Right atrium auricular region (tissue), 2 donors: ENCODE measurements at regions not wholly inside any gene's neighbourhood (a gene's known extent, or its start where the extent isn't known, plus 50 kb on each side); places are given as distances from the start of the nearest gene placed in this dataset.
A peak's percentile ranks its signal among the peaks of the same experiment; 100 is the strongest.
"Not testable (repeated sequence)": the region's sequence is repeated elsewhere in the genome, so short reads cannot be mapped to it uniquely, and the experiment has no call there.

Experiments used
- DNase-seq: peaks from one replicate; pipeline ENCODE4 v3.0.0-alpha.2; 2019; ENCODE audit warnings: low spot score
- H3K27ac ChIP-seq, 2 donors: fragments of 200-600 bp; sonication (generic); 1 replicate in 1 of 2; 2 replicates in 1 of 2; pipeline ENCODE4 v1.5.1; 2016 to 2019
- H3K27me3 ChIP-seq, 2 donors: fragments of 200-600 bp; sonication (generic); one replicate each; pipeline versions ENCODE4 v1.5.1 to v1.6.0; 2017 to 2019
- H3K36me3 ChIP-seq: fragments of 200-600 bp; sonication (generic); one replicate; pipeline ENCODE4 v1.5.1; 2016
- H3K4me1 ChIP-seq, 2 donors: fragments of 200-600 bp; sonication (generic); one replicate each; pipeline versions ENCODE4 v1.5.1 to v1.6.0; 2017 to 2019
- H3K4me3 ChIP-seq, 2 donors: fragments of 200-600 bp; sonication (generic); 1 replicate in 1 of 2; 2 replicates in 1 of 2; pipeline ENCODE4 v1.5.1; 2017 to 2019; ENCODE audit warnings: mild to moderate bottlenecking in 1 of 2, moderate library complexity in 1 of 2
- H3K9me3 ChIP-seq, 2 donors: fragments of 200-600 bp; sonication (generic); one replicate each; pipeline ENCODE4 v1.5.1; 2019

DNA sequence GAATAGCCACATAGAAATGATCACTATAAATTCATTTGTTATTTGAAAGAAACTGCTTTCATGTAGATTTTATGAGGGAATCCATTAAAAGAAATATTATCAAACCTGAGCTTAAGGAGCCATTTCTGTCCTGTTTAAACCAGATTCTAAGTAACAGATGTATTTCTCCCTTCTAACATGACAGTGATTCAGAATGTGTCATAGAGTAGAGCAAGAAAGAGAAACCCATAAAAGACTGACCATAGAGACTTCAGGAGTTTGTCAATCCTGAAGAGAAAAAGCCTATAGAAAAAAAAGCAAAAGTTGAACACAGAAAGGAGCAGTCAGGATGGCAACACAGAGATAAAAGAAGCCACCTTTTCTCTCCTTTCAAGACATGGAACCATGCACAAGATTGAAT, 390.6 kb downstream of the PRIM2 start:
- not testable (repeated sequence) for H3K36me3 ChIP-seq, H3K27me3 ChIP-seq, H3K9me3 ChIP-seq, DNase-seq, H3K4me3 ChIP-seq, H3K27ac ChIP-seq, H3K4me1 ChIP-seq

DNA sequence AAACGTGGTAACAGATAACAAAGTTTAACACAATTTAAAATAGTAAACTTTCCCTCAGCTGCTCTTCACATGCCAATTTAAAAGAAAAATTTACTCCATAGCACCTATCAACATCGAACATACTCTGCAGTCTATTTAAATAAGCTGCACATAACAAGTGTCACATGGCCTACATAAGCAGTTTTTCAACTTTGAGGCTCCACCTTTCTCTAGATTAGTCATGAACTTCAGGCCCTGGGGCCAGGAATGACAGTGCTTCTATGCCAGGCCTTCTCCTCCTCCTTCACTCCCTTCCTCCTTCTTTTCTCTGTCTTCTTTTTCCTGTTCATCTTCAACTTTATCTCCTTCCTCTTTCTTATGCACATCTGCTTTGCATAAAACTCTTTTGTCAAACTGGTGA, 405.1 kb downstream of the PRIM2 start:
- H3K4me3 ChIP-seq, H3K4me1 ChIP-seq, H3K36me3 ChIP-seq, DNase-seq, H3K27me3 ChIP-seq, H3K27ac ChIP-seq, H3K9me3 ChIP-seq: not testable (repeated sequence)

- H3K36me3 ChIP-seq, DNase-seq, H3K4me3 ChIP-seq, H3K9me3 ChIP-seq, H3K27ac ChIP-seq, H3K27me3 ChIP-seq, H3K4me1 ChIP-seq: not testable (repeated sequence)
Measured at GRCh38 chr6:57723815-57724401, 406.5 kb downstream of the PRIM2 start.

GRCh38 chr6:57729407-57729806, 412.0 kb downstream of the PRIM2 start:
- not testable (repeated sequence) for H3K27me3 ChIP-seq, DNase-seq, H3K36me3 ChIP-seq, H3K4me3 ChIP-seq, H3K27ac ChIP-seq, H3K9me3 ChIP-seq, H3K4me1 ChIP-seq

DNA sequence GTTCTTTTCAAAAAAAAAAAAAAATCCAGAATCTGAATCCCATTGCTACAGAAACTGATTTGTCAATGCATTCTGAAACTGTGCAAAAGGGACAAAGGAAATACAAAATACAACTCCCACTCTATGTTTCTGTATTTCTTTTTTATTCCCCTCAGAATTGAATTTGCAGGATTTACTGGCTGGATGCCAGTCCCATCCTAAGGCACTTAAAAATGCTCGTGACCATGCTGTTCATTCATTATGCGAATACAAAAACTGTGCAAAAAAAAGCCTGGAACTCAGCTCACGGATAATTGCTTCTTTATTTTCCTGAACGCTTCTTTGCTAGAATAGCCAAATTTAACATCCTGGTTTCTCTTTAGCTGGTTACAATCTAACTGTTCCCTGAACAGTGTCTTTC, 413.3 kb downstream of the PRIM2 start:
- not testable (repeated sequence) for H3K4me3 ChIP-seq, DNase-seq, H3K27me3 ChIP-seq, H3K9me3 ChIP-seq, H3K27ac ChIP-seq, H3K36me3 ChIP-seq, H3K4me1 ChIP-seq

DNA sequence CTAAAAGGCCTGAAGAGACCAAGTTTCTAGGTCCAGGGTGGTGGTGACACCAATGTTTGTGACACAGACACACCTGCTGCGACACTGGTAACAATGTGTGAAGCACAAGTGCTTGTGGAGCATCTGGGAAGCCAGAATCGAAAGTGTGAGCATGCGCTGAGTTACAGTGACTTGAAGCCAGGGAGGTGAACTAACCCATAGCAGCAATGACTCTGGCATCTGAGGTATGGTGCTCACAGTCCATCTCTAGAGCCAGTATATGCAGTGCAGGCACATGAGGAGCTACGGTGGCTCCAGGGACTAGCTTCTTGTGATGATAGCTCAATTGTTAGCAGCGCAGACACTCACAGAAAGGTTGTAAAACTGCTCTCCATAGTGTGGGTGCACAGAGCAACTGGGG, 430.3 kb downstream of the PRIM2 start:
- not testable (repeated sequence) for H3K27me3 ChIP-seq, H3K4me1 ChIP-seq, H3K9me3 ChIP-seq, H3K4me3 ChIP-seq, H3K27ac ChIP-seq, DNase-seq, H3K36me3 ChIP-seq

DNA sequence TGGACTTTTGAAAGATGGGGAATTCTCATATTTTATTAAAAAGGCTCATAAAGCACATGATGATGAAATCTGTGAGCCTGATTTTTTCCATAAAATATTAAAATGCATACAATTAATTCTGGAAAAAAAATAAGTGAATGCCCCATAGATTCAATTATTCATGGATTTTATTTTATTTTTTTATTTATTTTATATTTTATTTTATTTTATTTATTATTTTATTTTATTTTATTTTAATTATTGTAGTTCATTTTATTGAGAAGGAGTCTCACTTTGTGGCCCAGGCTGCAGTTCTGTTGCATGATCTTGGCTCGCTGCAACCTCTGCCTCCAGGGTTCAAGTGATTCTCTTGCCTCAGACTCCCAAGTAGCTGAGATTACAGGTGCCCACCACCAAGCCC, 442.4 kb downstream of the PRIM2 start:
- H3K4me3 ChIP-seq, H3K36me3 ChIP-seq, H3K4me1 ChIP-seq, DNase-seq, H3K27me3 ChIP-seq, H3K9me3 ChIP-seq, H3K27ac ChIP-seq: not testable (repeated sequence)

- not testable (repeated sequence) for H3K4me3 ChIP-seq, H3K27me3 ChIP-seq, H3K27ac ChIP-seq, DNase-seq, H3K36me3 ChIP-seq, H3K9me3 ChIP-seq, H3K4me1 ChIP-seq
Measured at GRCh38 chr6:57792720-57793397, 475.4 kb downstream of the PRIM2 start.

DNA sequence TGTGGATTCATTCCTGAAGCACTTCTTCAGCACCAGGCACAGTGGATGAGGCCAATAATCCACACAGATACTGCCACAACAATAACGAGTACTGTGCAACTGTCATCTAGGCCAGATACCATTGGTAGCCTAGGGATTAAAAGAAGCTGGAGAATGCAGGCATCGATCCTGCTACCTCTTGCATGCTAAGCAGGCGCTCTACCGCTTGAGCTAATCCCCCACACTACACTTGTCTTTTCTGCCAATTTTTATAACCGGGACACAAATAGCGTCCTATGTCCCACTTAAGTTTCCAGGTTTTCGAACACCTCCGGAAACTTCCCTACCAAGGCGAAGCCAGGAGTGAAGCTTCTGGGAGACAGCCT, 475.9 kb downstream of the PRIM2 start:
- not testable (repeated sequence) for H3K27me3 ChIP-seq, H3K4me3 ChIP-seq, H3K36me3 ChIP-seq, H3K9me3 ChIP-seq, H3K27ac ChIP-seq, H3K4me1 ChIP-seq, DNase-seq

- H3K27ac ChIP-seq, H3K36me3 ChIP-seq, DNase-seq, H3K27me3 ChIP-seq, H3K9me3 ChIP-seq, H3K4me1 ChIP-seq: not testable (repeated sequence)
- H3K4me3 ChIP-seq = peak overlapping the region in 1 of 2 donors; percentile 11
Measured at GRCh38 chr6:57799703-57800479, 482.5 kb downstream of the PRIM2 start.

- not testable (repeated sequence) for H3K4me3 ChIP-seq, DNase-seq, H3K9me3 ChIP-seq, H3K27ac ChIP-seq, H3K36me3 ChIP-seq, H3K27me3 ChIP-seq, H3K4me1 ChIP-seq
Measured at GRCh38 chr6:57808581-57808980, 491.2 kb downstream of the PRIM2 start.

- not testable (repeated sequence) for H3K27me3 ChIP-seq, H3K4me3 ChIP-seq, H3K4me1 ChIP-seq
Measured at GRCh38 chr6:57809454-57809853, 492.0 kb downstream of the PRIM2 start.

DNA sequence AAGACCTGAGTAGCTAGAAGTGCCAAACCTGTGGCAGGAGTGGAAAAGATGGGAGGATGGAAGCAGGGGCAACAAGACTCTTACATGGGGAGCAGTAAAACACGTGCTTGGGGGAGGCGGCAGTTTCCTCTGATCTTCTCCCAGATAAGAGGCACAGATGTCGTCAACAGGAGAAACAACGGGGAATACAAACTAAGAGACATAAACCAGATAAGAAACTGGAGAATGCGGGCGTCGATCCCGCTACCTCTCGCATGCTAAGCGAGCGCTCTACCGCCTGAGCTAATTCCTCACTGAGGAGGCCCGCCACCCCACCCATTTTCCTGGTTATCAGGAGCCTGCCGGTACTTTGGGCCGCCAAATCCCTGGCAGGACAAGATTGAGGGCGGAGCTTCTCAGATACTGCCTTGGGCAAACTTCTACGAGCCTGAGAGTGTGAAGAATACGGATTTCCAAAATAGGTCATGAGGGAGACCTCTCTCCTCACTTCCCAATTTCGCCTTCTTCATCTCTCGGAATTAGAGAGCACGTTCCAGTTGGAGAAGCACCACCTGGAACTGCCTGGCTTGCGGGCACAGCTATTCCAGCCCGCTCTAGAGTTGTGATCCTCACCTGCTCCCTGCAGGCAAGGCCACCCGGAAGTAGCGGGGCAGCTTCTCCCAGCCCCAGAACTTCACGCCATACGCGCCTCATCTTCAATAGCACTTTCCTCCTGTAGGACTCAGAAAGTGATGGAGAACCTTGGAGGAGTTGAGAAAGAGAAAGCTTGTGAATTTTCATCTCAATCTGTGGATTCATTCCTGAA, 496.0 kb downstream of the PRIM2 start:
- not testable (repeated sequence) for H3K27ac ChIP-seq, DNase-seq, H3K4me3 ChIP-seq, H3K36me3 ChIP-seq, H3K9me3 ChIP-seq, H3K4me1 ChIP-seq, H3K27me3 ChIP-seq

More at GRCh38 chr6:57809454-57809853, 492.0 kb downstream of the PRIM2 start:
- not testable (repeated sequence) for H3K9me3 ChIP-seq, DNase-seq, H3K27ac ChIP-seq, H3K36me3 ChIP-seq

GRCh38 chr6:57815826-57816225, 498.4 kb downstream of the PRIM2 start:
- not testable (repeated sequence) for H3K4me1 ChIP-seq, H3K9me3 ChIP-seq, H3K27ac ChIP-seq, H3K36me3 ChIP-seq, DNase-seq, H3K27me3 ChIP-seq, H3K4me3 ChIP-seq

DNA sequence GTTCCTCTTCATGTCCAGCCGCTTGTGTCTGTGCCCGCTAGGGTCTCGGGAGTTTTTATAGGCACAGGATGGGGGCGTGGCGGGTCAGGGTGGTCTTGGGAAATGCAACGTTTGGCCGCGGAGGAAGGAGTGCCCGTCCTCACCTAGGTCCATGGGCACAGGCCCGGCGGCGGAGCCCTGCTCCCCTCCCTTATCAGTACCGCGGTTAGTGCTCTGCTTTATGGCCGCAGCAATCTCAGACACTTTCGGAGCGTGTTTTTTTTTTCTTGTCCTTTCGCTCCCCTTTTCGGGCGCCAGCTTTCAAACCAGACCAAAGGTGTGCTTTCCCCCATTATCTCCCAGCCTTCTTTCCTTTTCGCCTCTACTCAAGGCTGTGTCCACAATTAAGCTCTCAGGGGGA, 503.9 kb downstream of the PRIM2 start:
- H3K36me3 ChIP-seq, H3K27ac ChIP-seq, H3K27me3 ChIP-seq, H3K9me3 ChIP-seq, DNase-seq, H3K4me3 ChIP-seq, H3K4me1 ChIP-seq: not testable (repeated sequence)
